Ishikawa (cell line): ENCODE measurements at regions not wholly inside any gene's neighbourhood (a gene's known extent, or its start where the extent isn't known, plus 50 kb on each side); places are given as distances from the start of the nearest gene placed in this dataset.
A peak's percentile ranks its signal among the peaks of the same experiment; 100 is the strongest.

Source experiments
- CEBPB ChIP-seq: IDR thresholded peaks from 2 replicates; pipeline ENCODE4 v1.6.1; 2012
- CREB1 ChIP-seq: IDR thresholded peaks from 2 replicates; pipeline ENCODE4 v1.6.1; 2012; ENCODE audit warnings: low read depth
- EGR1 ChIP-seq: IDR thresholded peaks from 2 replicates; pipeline ENCODE4 v1.6.1; 2012
- EP300 ChIP-seq: IDR thresholded peaks from 2 replicates; pipeline ENCODE4 v1.6.1; 2012; ENCODE audit warnings: borderline replicate concordance
- FOXM1 ChIP-seq: IDR thresholded peaks from 2 replicates; pipeline ENCODE4 v1.6.1; 2012; ENCODE audit warnings: low read depth, borderline replicate concordance
- MAX ChIP-seq: IDR thresholded peaks from 2 replicates; pipeline ENCODE4 v1.6.1; 2012
- NFIC ChIP-seq: IDR thresholded peaks from 2 replicates; pipeline ENCODE4 v1.6.1; 2012
- RAD21 ChIP-seq: IDR thresholded peaks from 2 replicates; pipeline ENCODE4 v1.6.1; 2012; ENCODE audit warnings: low read depth
- REST ChIP-seq: IDR thresholded peaks from 2 replicates; pipeline ENCODE4 v1.6.1; 2012; ENCODE audit warnings: low read depth, mild to moderate bottlenecking
- TAF1 ChIP-seq: IDR thresholded peaks from 2 replicates; pipeline ENCODE4 v1.6.1; 2012; ENCODE audit warnings: low read depth, mild to moderate bottlenecking
- TCF12 ChIP-seq: IDR thresholded peaks from 2 replicates; pipeline ENCODE4 v1.6.1; 2012; ENCODE audit warnings: low read depth
- TEAD4 ChIP-seq: IDR thresholded peaks from 2 replicates; pipeline ENCODE4 v1.6.1; 2012
- USF1 ChIP-seq: IDR thresholded peaks from 2 replicates; pipeline ENCODE4 v1.6.1; 2012
- YY1 ChIP-seq: IDR thresholded peaks from 2 replicates; pipeline ENCODE4 v1.6.1; 2012; ENCODE audit warnings: low read depth
- ZBTB7A ChIP-seq: IDR thresholded peaks from 2 replicates; pipeline ENCODE4 v1.6.1; 2012; ENCODE audit warnings: low read depth

- TF ChIP-seq MAX, result no peak
- TF ChIP-seq YY1, result no peak
- no peak for TF ChIP-seq FOXM1
- no peak for TF ChIP-seq NFIC
- no peak for TF ChIP-seq TCF12
- no peak for TF ChIP-seq EP300
- no peak for TF ChIP-seq USF1
- no peak for TF ChIP-seq TAF1
- TF ChIP-seq TEAD4, result no peak
- TF ChIP-seq EGR1, result no peak
- TF ChIP-seq ZBTB7A, result no peak
- no peak for TF ChIP-seq CEBPB
- no peak for TF ChIP-seq REST
- TF ChIP-seq CREB1, result no peak
- TF ChIP-seq RAD21, result no peak
Measured at GRCh38 chr3:103105206-103105605, 670.4 kb downstream of the ZPLD1 start.

- TF ChIP-seq EP300 (no peak), TAF1 (no peak), ZBTB7A (no peak), TCF12 (no peak), USF1 (no peak), FOXM1 (no peak), CREB1 (no peak), REST (no peak), CEBPB (no peak), RAD21 (no peak), MAX (no peak), YY1 (no peak)
Measured at GRCh38 chr3:103112273-103112672, 677.5 kb downstream of the ZPLD1 start.

GRCh38 chr3:103126115-103126514 is 691.3 kb downstream of the ZPLD1 start:
- TF ChIP-seq RAD21 (peak; percentile 18; the same call in 1 of the 2 replicates), NFIC (no peak), ZBTB7A (no peak)

GRCh38 chr3:103127098-103127630 is 692.3 kb downstream of the ZPLD1 start:
- TF ChIP-seq REST (no peak), EGR1 (no peak), ZBTB7A (no peak), TEAD4 (no peak), MAX (no peak), FOXM1 (no peak), TAF1 (no peak), USF1 (no peak), EP300 (no peak), CEBPB (no peak), CREB1 (no peak), NFIC (no peak), TCF12 (no peak), RAD21 (no peak), YY1 (no peak)
